Liver (tissue), 8 donors: ENCODE measurements at regions not wholly inside any gene's neighbourhood (a gene's known extent, or its start where the extent isn't known, plus 50 kb on each side); places are given as distances from the start of the nearest gene placed in this dataset.

Experiments
- DNase-seq: peaks from one replicate; pipeline ENCODE4 v3.0.0-alpha.2; 2017; ENCODE audit warnings: low spot score
- H3K27ac ChIP-seq, 2 donors: one replicate each; pipeline ENCODE4 v1.7.0; 2013; ENCODE audit warnings: inconsistent platforms in 2 of 2, low read length in 2 of 2, control low read depth in 1 of 2, low read depth in 1 of 2, mild to moderate bottlenecking in 1 of 2
- H3K27me3 ChIP-seq, 4 donors: one replicate each; pipeline versions ENCODE4 v1.6.1 to v1.7.0; 2013; ENCODE audit warnings: low read length in 3 of 4, inconsistent platforms in 1 of 4, mild to moderate bottlenecking in 1 of 4, moderate library complexity in 1 of 4; ENCODE audit not compliant: control insufficient read depth in 4 of 4, insufficient read depth in 4 of 4
- H3K36me3 ChIP-seq, 4 donors: one replicate each; pipeline versions ENCODE4 v1.6.1 to v1.7.0; 2013; ENCODE audit warnings: low read length in 3 of 4, mild to moderate bottlenecking in 3 of 4, low read depth in 1 of 4, moderate library complexity in 1 of 4; ENCODE audit not compliant: control insufficient read depth in 4 of 4, insufficient read depth in 3 of 4
- H3K4me1 ChIP-seq, 4 donors: one replicate each; pipeline versions ENCODE4 v1.6.1 to v1.7.0; 2013; ENCODE audit warnings: low read length in 3 of 4, mild to moderate bottlenecking in 3 of 4, moderate library complexity in 1 of 4; ENCODE audit not compliant: control insufficient read depth in 4 of 4, insufficient read depth in 4 of 4
- H3K4me3 ChIP-seq, 3 donors: one replicate each; pipeline versions ENCODE4 v1.6.1 to v1.7.0; 2013; ENCODE audit warnings: low read length in 3 of 3, control low read depth in 1 of 3, low read depth in 1 of 3, mild to moderate bottlenecking in 1 of 3
- H3K9ac ChIP-seq, 2 donors: one replicate each; pipeline ENCODE4 v1.7.0; 2013; ENCODE audit warnings: low read length in 2 of 2, mild to moderate bottlenecking in 2 of 2, moderate library complexity in 2 of 2, control low read depth in 1 of 2, low read depth in 1 of 2
- H3K9me3 ChIP-seq, 4 donors: one replicate each; pipeline versions ENCODE4 v1.6.1 to v1.7.0; 2013; ENCODE audit warnings: low read length in 3 of 4; ENCODE audit not compliant: control insufficient read depth in 4 of 4
- EGR1 ChIP-seq, 2 donors: IDR thresholded peaks; 2 replicates each; pipeline ENCODE4 v1.6.1; 2016 to 2018; ENCODE audit warnings: antibody characterized with exemption in 2 of 2, low read depth in 2 of 2
- FOXA1 ChIP-seq: IDR thresholded peaks from 2 replicates; pipeline ENCODE4 v1.6.1; 2016; ENCODE audit warnings: antibody characterized with exemption
- HNF4A ChIP-seq, 2 donors: conservative IDR thresholded peaks; 2 replicates each; pipeline ENCODE4 v1.6.1; 2016; ENCODE audit warnings: antibody characterized with exemption in 2 of 2, mild to moderate bottlenecking in 2 of 2
- HNF4G ChIP-seq: IDR thresholded peaks from 2 replicates; pipeline ENCODE4 v1.6.1; 2016; ENCODE audit warnings: antibody characterized with exemption
- NR2F2 ChIP-seq: IDR thresholded peaks from 2 replicates; pipeline ENCODE4 v1.6.1; 2016; ENCODE audit warnings: antibody characterized with exemption
- REST ChIP-seq: IDR thresholded peaks from 2 replicates; pipeline ENCODE4 v1.6.1; 2016; ENCODE audit warnings: antibody characterized with exemption, mild to moderate bottlenecking
- RXRA ChIP-seq, 2 donors: IDR thresholded peaks; 2 replicates each; pipeline ENCODE4 v1.6.1; 2017 to 2018; ENCODE audit warnings: antibody characterized with exemption in 2 of 2, mild to moderate bottlenecking in 1 of 2
- YY1 ChIP-seq: IDR thresholded peaks from 2 replicates; pipeline ENCODE4 v1.6.1; 2016; ENCODE audit warnings: antibody characterized with exemption, mild to moderate bottlenecking
- WGBS: extraction: QIAGEN DNeasy Blood & Tissue Kit; methylation state at CpG from one replicate; pipeline ENCODE4 v1.1.7; 2013; 5-methylcytosine and 5-hydroxymethylcytosine counted together
- TF ChIP-seq, protein P1 (sequence below): IDR thresholded peaks from 2 replicates; pipeline ENCODE4 v1.6.1; 2016; ENCODE audit warnings: antibody characterized with exemption
- TF ChIP-seq, protein P2 (sequence below): fragments of 150-350 bp; IDR thresholded peaks from 2 replicates; pipeline ENCODE4 v1.5.1; 2017; ENCODE audit warnings: improper control_type of control experiment, low read depth, low read length; ENCODE audit not compliant: missing input control
- donor health status: healthy.
- donor health status: healthy.
- donor health status: healthy.
- donor health status: healthy.
- donor health status: healthy.

DNA sequence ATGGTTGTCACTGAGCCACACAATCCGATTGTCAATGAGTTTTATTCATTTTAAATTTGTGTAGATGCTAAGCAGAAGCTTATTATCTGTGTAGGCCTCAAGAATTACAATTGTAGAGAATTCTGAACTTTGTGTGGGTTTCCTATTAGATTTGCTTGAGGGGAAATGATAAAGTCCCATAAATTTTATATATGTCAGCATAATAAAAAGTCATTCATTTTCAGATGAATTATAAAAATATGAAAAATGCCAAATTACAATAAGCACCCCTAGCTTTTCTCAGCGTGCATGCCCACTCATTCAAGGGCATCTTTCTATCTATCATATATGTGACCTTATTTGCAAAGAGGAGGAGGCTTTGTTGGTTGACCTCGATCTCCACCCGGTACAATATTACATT is 1041.1 kb upstream of the FOXG1 start:
- TF ChIP-seq FOXA1 (no peak), HNF4G (no peak), HNF4A (conservative IDR thresholded peaks at IDR 0.05) (no peak), EGR1 (IDR thresholded peaks at IDR 0.05; ENCODE audit: low read depth in 2 of 2) (no peak), YY1 (no peak), REST (no peak), NR2F2 (no peak)
- TF ChIP-seq, protein P1, sequence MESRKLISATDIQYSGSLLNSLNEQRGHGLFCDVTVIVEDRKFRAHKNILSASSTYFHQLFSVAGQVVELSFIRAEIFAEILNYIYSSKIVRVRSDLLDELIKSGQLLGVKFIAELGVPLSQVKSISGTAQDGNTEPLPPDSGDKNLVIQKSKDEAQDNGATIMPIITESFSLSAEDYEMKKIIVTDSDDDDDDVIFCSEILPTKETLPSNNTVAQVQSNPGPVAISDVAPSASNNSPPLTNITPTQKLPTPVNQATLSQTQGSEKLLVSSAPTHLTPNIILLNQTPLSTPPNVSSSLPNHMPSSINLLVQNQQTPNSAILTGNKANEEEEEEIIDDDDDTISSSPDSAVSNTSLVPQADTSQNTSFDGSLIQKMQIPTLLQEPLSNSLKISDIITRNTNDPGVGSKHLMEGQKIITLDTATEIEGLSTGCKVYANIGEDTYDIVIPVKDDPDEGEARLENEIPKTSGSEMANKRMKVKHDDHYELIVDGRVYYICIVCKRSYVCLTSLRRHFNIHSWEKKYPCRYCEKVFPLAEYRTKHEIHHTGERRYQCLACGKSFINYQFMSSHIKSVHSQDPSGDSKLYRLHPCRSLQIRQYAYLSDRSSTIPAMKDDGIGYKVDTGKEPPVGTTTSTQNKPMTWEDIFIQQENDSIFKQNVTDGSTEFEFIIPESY, result no peak
- TF ChIP-seq, protein P2, sequence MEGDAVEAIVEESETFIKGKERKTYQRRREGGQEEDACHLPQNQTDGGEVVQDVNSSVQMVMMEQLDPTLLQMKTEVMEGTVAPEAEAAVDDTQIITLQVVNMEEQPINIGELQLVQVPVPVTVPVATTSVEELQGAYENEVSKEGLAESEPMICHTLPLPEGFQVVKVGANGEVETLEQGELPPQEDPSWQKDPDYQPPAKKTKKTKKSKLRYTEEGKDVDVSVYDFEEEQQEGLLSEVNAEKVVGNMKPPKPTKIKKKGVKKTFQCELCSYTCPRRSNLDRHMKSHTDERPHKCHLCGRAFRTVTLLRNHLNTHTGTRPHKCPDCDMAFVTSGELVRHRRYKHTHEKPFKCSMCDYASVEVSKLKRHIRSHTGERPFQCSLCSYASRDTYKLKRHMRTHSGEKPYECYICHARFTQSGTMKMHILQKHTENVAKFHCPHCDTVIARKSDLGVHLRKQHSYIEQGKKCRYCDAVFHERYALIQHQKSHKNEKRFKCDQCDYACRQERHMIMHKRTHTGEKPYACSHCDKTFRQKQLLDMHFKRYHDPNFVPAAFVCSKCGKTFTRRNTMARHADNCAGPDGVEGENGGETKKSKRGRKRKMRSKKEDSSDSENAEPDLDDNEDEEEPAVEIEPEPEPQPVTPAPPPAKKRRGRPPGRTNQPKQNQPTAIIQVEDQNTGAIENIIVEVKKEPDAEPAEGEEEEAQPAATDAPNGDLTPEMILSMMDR, result no peak
- DNase-seq, result no peak

GRCh38 chr14:27727251-27727770 is 1039.3 kb upstream of the FOXG1 start:
- no peak overlapping the region for H3K9ac ChIP-seq
- no peak for TF ChIP-seq RXRA (IDR thresholded peaks at IDR 0.05)
- TF ChIP-seq YY1, result no peak
- no peak for TF ChIP-seq REST
- H3K36me3 ChIP-seq, result no peaks in the 10 kb centered on the region
- no peak overlapping the region for H3K27ac ChIP-seq
- H3K4me1 ChIP-seq, result no peaks in the 10 kb centered on the region
- WGBS, result 58% methylated on average over 2 of the region's 2 CpGs
- no peaks in the 10 kb centered on the region for H3K27me3 ChIP-seq
- no peak for DNase-seq
- H3K4me3 ChIP-seq, result no peak overlapping the region
- no peaks in the 10 kb centered on the region for H3K9me3 ChIP-seq

More for the DNA sequence above, 1041.1 kb upstream of the FOXG1 start:
- H3K9ac ChIP-seq, result no peak overlapping the region
- no peak overlapping the region for H3K27ac ChIP-seq
- H3K9me3 ChIP-seq, result no peaks in the 10 kb centered on the region
- no peak overlapping the region for H3K4me3 ChIP-seq
- 57% methylated on average over 4 of the region's 4 CpGs for WGBS
- H3K4me1 ChIP-seq, result no peaks in the 10 kb centered on the region
- no peaks in the 10 kb centered on the region for H3K36me3 ChIP-seq
- no peaks in the 10 kb centered on the region for H3K27me3 ChIP-seq
